ENCODE measurements at regions not wholly inside any gene's neighbourhood (a gene's known extent, or its start where the extent isn't known, plus 50 kb on each side); places are given as distances from the start of the nearest gene placed in this dataset.
"Not testable (repeated sequence)": the region's sequence is repeated elsewhere in the genome, so short reads cannot be mapped to it uniquely, and the experiment has no call there.

- no peak for DNase-seq
Measured at GRCh38 chr6:135731116-135731515, 120.4 kb upstream of the PDE7B start.

GRCh38 chr6:135736351-135736750 is 115.2 kb upstream of the PDE7B start:
- DNase-seq = not testable (repeated sequence)

- peak; percentile 33 for DNase-seq
Measured at GRCh38 chr6:135738636-135739035, 112.9 kb upstream of the PDE7B start.

GRCh38 chr6:135739288-135739687 is 112.2 kb upstream of the PDE7B start:
- peak; percentile 98 for DNase-seq

GRCh38 chr6:135740580-135740979 is 110.9 kb upstream of the PDE7B start:
- no peak for DNase-seq

GRCh38 chr6:135743476-135743875 is 108.0 kb upstream of the PDE7B start:
- peak; percentile 84 for DNase-seq

- DNase-seq = no peak
Measured at GRCh38 chr6:135748189-135748588, 103.3 kb upstream of the PDE7B start.

- DNase-seq = no peak
Measured at GRCh38 chr6:135750081-135750480, 101.4 kb upstream of the PDE7B start.

- no peak for DNase-seq
Measured at GRCh38 chr6:135753196-135753595, 98.3 kb upstream of the PDE7B start.

GRCh38 chr6:135759831-135760230 is 91.7 kb upstream of the PDE7B start:
- no peak for DNase-seq

- no peak for DNase-seq
Measured at GRCh38 chr6:135774006-135774405, 77.5 kb upstream of the PDE7B start.

GRCh38 chr6:135779213-135779612 is 72.3 kb upstream of the PDE7B start:
- DNase-seq = no peak

- DNase-seq = no peak
Measured at GRCh38 chr6:135780326-135780725, 71.2 kb upstream of the PDE7B start.

GRCh38 chr6:135782546-135782945 is 69.0 kb upstream of the PDE7B start:
- no peak for DNase-seq

GRCh38 chr6:135784507-135784906 is 67.0 kb upstream of the PDE7B start:
- DNase-seq = no peak

GRCh38 chr6:135789375-135790050 is 62.0 kb upstream of the PDE7B start:
- DNase-seq = no peak

GRCh38 chr6:135791441-135791840 is 60.1 kb upstream of the PDE7B start:
- no peak for DNase-seq

- DNase-seq = no peak
Measured at GRCh38 chr6:135796643-135797305, 54.7 kb upstream of the PDE7B start.

GRCh38 chr6:135797361-135797760 is 54.1 kb upstream of the PDE7B start:
- no peak for DNase-seq

GRCh38 chr6:135798751-135799515 is 52.6 kb upstream of the PDE7B start:
- no peak for DNase-seq
